ENCODE measurements at regions not wholly inside any gene's neighbourhood (a gene's known extent, or its start where the extent isn't known, plus 50 kb on each side); places are given as distances from the start of the nearest gene placed in this dataset.
"Not testable (repeated sequence)": the region's sequence is repeated elsewhere in the genome, so short reads cannot be mapped to it uniquely, and the experiment has no call there.

DNA sequence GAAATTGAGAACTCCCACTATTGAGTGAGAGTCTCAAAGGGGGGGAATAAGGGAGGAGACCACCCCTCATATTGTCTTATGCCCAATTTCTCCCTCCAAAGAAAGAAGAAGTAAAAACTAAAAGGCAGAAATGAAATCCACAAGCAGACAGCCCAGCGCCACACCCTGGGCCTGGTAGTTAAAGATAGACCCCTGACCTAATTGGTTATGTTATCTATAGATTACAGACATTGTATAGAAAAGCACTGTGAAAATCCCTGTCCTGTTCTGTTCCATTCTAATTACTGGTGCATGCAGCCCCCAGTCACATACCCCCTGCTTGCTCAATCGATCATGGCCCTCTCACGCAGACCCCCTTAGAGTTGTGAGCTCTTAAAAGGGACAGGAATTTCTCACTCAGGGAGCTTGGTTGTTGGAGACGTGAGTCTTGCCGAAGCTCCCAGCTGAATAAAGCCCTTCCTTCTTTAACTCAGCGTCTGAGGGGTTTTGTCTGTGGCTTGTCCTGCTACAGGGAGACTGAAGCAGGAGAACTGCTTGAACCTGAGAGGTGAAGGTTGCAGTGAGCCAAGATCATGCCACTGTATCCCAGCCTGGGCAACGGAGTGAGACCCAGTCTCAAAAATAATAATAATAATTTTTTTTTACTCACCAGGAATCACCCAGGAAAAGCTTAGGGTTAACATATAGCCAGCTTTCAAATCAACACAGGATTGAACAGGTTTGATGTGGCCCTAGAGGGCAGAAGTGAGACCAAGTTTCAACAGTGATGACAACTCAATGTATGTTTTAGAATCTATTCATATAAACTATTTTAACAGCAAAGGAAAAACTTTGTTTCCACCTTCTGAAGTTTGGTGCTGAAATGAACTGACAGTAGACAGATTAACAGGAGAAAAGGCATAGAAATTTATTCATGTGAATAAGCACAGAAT lies 181.4 kb upstream of the NDUFV2 start:
- TF ChIP-seq, protein P1, sequence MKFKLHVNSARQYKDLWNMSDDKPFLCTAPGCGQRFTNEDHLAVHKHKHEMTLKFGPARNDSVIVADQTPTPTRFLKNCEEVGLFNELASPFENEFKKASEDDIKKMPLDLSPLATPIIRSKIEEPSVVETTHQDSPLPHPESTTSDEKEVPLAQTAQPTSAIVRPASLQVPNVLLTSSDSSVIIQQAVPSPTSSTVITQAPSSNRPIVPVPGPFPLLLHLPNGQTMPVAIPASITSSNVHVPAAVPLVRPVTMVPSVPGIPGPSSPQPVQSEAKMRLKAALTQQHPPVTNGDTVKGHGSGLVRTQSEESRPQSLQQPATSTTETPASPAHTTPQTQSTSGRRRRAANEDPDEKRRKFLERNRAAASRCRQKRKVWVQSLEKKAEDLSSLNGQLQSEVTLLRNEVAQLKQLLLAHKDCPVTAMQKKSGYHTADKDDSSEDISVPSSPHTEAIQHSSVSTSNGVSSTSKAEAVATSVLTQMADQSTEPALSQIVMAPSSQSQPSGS (tag by site-specific recombination; IDR thresholded peaks at IDR 0.05; ENCODE audit: low read depth): not testable (repeated sequence)
- TF ChIP-seq, protein P2, sequence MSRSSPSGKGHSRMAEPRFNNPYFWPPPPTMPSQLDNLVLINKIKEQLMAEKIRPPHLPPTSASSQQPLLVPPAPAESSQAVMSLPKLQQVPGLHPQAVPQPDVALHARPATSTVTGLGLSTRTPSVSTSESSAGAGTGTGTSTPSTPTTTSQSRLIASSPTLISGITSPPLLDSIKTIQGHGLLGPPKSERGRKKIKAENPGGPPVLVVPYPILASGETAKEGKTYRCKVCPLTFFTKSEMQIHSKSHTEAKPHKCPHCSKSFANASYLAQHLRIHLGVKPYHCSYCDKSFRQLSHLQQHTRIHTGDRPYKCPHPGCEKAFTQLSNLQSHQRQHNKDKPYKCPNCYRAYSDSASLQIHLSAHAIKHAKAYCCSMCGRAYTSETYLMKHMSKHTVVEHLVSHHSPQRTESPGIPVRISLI (tag by site-specific recombination; IDR thresholded peaks at IDR 0.05): not testable (repeated sequence)
- TF ChIP-seq ZNF184 (tag by site-specific recombination; IDR thresholded peaks at IDR 0.05); ZBTB48 (tag by site-specific recombination; IDR thresholded peaks at IDR 0.05); ZNF274 (IDR thresholded peaks at IDR 0.05; ENCODE audit: low read length); ZNF274 (tag by site-specific recombination; IDR thresholded peaks at IDR 0.05; ENCODE audit: borderline replicate concordance): not testable (repeated sequence)
- TF ChIP-seq, protein P3, sequence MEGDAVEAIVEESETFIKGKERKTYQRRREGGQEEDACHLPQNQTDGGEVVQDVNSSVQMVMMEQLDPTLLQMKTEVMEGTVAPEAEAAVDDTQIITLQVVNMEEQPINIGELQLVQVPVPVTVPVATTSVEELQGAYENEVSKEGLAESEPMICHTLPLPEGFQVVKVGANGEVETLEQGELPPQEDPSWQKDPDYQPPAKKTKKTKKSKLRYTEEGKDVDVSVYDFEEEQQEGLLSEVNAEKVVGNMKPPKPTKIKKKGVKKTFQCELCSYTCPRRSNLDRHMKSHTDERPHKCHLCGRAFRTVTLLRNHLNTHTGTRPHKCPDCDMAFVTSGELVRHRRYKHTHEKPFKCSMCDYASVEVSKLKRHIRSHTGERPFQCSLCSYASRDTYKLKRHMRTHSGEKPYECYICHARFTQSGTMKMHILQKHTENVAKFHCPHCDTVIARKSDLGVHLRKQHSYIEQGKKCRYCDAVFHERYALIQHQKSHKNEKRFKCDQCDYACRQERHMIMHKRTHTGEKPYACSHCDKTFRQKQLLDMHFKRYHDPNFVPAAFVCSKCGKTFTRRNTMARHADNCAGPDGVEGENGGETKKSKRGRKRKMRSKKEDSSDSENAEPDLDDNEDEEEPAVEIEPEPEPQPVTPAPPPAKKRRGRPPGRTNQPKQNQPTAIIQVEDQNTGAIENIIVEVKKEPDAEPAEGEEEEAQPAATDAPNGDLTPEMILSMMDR (tag by site-specific recombination; IDR thresholded peaks at IDR 0.05): not testable (repeated sequence)
- TF ChIP-seq, protein P4, sequence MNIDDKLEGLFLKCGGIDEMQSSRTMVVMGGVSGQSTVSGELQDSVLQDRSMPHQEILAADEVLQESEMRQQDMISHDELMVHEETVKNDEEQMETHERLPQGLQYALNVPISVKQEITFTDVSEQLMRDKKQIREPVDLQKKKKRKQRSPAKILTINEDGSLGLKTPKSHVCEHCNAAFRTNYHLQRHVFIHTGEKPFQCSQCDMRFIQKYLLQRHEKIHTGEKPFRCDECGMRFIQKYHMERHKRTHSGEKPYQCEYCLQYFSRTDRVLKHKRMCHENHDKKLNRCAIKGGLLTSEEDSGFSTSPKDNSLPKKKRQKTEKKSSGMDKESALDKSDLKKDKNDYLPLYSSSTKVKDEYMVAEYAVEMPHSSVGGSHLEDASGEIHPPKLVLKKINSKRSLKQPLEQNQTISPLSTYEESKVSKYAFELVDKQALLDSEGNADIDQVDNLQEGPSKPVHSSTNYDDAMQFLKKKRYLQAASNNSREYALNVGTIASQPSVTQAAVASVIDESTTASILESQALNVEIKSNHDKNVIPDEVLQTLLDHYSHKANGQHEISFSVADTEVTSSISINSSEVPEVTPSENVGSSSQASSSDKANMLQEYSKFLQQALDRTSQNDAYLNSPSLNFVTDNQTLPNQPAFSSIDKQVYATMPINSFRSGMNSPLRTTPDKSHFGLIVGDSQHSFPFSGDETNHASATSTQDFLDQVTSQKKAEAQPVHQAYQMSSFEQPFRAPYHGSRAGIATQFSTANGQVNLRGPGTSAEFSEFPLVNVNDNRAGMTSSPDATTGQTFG (tag by site-specific recombination; IDR thresholded peaks at IDR 0.05; ENCODE audit: borderline replicate concordance): not testable (repeated sequence)
